LNCAP (cell line): ENCODE measurements at regions not wholly inside any gene's neighbourhood (a gene's known extent, or its start where the extent isn't known, plus 50 kb on each side); places are given as distances from the start of the nearest gene placed in this dataset.

Source experiments
- TF ChIP-seq, protein P1 (sequence below): fragments of 450-650 bp; IDR thresholded peaks from 2 replicates; pipeline ENCODE4 v1.5.1; 2017; ENCODE audit warnings: mild to moderate bottlenecking

DNA sequence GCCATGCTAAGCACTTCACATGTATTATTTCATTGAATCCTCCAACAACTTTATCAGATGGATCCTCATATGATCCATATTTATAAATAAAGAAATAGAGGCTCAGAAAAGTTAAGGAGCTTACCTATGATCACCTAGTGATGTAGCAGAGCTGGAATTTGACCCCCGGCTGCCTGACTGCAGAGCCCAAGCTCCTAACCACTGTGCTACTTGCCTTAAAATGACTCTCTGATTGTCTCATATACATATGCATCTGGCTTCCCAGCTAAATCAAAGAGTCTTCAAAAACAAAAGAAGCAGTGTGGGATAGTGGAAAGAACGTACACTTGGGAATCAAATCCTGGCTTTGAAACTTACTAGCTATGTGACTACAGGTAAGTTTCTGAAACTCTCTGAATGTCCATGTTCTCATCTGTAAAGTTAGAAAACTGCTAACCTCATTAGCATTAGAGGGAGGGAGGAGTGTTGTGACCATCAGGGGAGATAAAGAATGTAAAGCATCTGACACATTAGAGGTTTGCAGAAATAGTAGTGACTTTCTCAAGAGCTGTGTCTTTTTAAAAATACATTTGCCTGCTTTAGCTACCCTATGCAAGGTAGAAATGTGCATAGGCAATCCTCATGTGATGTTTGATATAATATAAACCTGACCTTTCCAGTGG lies 67.2 kb upstream of the BARHL2 start:
- TF ChIP-seq, protein P1, sequence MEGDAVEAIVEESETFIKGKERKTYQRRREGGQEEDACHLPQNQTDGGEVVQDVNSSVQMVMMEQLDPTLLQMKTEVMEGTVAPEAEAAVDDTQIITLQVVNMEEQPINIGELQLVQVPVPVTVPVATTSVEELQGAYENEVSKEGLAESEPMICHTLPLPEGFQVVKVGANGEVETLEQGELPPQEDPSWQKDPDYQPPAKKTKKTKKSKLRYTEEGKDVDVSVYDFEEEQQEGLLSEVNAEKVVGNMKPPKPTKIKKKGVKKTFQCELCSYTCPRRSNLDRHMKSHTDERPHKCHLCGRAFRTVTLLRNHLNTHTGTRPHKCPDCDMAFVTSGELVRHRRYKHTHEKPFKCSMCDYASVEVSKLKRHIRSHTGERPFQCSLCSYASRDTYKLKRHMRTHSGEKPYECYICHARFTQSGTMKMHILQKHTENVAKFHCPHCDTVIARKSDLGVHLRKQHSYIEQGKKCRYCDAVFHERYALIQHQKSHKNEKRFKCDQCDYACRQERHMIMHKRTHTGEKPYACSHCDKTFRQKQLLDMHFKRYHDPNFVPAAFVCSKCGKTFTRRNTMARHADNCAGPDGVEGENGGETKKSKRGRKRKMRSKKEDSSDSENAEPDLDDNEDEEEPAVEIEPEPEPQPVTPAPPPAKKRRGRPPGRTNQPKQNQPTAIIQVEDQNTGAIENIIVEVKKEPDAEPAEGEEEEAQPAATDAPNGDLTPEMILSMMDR = no peak

DNA sequence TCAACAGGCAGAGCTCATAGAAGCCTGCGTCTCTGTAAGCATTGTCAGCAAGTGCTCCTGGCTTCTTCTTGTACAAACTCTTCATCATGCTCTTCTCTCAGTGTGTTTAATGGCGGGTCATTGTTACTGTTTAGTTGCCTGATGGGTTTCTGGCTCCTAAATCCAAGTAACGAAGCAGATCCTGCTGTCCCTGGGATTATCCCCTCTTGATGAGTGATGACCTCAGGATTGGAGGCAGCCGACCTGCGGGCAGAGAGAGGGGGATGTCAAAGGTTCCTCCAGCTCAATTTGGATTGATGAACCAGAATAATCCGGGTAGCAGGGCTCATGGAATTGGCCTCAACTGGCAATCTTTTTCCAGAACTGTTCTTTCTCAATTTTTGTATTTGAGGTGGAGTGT lies 66.1 kb upstream of the BARHL2 start:
- TF ChIP-seq, protein P1 = no peak

DNA sequence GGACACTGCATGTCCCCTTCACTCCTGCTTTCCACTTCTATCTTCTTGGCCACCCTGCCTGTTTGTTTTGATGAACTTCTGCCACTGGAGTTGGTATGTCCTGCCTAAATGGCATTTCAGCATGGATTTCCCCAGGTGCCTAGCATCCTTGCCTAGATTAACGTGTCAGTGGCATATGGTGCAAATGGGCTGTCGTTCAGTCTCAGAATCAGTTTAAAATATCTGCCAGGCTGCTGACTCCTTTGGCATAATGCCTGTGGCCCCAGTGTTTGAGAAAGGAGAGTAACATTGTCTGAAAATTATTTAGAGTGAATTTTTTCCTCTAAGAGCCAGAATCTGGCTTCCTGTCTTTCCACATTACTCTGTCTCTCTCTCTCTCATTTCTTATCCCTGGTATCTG lies 64.9 kb upstream of the BARHL2 start:
- TF ChIP-seq, protein P1 = no peak

DNA sequence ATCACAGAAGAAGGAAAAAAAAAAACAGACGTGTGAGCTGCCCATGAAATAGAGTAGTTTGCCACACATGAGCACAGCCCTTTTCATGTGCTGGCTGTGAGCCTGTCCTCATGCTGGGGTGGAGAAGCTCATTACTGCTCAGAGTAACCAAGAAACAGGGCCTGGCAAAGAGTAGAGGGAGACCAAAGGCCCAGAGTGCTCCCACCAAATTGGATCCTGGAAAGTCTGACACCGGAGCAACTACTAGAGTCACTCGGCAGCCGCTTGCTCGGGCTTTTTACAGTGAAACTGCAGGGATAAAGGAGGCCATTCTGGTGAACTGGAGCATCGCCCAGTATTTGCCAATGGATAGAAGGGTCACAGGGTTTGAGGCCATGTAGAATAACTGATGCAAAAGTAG lies 64.4 kb upstream of the BARHL2 start:
- TF ChIP-seq, protein P1 = no peak

DNA sequence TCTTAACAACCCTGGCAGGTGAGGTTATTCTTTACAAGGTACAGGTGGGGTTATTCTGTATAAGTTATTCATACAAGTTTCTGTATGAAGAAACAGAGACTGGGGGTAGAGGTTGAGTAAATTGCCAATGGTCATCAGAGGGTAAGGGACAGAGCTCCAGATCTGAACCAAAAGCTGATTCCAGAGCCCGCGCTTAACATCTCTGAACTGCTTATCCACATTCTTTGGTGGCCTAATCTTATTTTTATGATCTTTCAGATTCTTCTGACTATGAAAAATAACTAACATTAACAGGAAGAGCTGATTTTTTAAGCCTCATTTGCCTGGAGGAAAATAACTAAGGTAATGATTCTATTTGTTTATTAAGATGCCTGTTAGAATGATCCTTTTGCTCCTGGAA lies 63.9 kb upstream of the BARHL2 start:
- TF ChIP-seq, protein P1 = no peak

DNA sequence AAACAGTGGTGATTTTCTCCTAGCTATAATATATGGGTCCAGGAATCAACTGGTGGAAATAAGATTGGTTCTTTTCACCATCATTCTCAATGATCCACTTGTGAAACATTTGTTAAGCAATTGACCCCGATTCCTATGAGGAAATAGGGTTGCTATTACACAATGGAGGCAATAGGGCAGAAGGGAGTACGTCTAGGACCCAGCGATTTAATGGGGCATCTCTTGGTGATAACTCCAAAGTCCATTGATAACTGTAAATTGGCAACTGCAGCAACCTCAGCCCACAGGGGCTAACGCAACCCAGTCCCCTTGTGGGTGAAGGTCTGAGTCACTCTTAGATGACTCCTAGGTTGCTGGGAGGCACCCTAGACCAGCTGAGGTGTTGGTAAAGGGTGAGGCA lies 62.5 kb upstream of the BARHL2 start:
- TF ChIP-seq, protein P1 = no peak

DNA sequence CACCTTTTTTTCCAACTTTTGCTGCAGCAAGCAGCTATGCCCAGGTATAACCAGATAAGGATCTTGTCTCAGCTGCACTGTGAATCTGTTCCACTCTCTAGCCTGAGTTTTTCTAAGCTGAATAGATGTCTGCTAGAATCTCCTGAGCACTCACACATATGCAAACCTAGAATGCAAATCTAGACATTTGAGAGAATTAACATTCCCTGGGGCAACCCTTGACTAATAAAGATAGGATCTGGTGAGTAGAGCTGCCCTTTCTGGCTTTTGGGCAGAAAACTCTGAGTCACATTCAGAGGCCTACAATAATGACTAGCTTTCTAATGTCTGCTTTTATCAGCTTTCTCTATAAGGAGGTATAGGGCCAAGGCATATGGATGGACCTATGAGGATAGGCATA lies 61.4 kb upstream of the BARHL2 start:
- TF ChIP-seq, protein P1 = no peak

DNA sequence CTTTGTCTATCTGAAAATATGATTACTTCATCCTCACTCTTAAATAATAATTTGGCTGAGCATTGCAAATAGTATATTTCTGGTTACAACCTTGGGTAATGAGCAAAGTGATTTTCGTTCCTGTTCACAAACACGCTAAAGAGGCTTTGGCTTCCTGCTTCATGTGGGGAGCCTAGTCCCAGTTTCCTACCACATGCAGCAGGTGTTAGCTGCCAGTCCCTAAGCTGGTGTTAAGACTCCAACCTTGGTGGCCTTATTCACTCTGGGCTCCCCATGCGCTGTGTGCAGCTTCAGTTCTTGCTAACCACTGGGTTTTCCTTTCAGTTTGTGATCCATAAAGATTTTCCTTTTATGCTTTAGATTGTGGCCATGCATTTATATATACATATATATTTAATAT lies 56.7 kb upstream of the BARHL2 start:
- TF ChIP-seq, protein P1 = no peak
